Endothelial cell of umbilical vein (primary cell): ENCODE measurements at regions not wholly inside any gene's neighbourhood (a gene's known extent, or its start where the extent isn't known, plus 50 kb on each side); places are given as distances from the start of the nearest gene placed in this dataset.

Source experiments
- CTCF ChIP-seq, 2 donors: IDR thresholded peaks; 1 replicate in 1 of 2; 2 replicates in 1 of 2; pipeline ENCODE4 v1.5.1; 2011; ENCODE audit warnings: low read length in 2 of 2, mild to moderate bottlenecking in 2 of 2, moderate library complexity in 2 of 2, control low read depth in 1 of 2, inconsistent platforms in 1 of 2, low read depth in 1 of 2; ENCODE audit not compliant: insufficient read depth in 1 of 2; ENCODE audit errors: extremely low read depth in 1 of 2
- JUN ChIP-seq: IDR thresholded peaks from 2 replicates; pipeline ENCODE4 v1.6.1; 2011; ENCODE audit warnings: borderline replicate concordance, low read depth; ENCODE audit not compliant: insufficient read length, insufficient read depth
- POLR2A ChIP-seq: IDR thresholded peaks from 2 replicates; pipeline ENCODE4 v1.6.1; 2012; ENCODE audit warnings: low read depth, mild to moderate bottlenecking, control low read depth, low read length
- POLR2AphosphoS5 ChIP-seq: IDR thresholded peaks from 2 replicates; pipeline ENCODE4 v1.6.1; 2012; ENCODE audit warnings: low read depth, mild to moderate bottlenecking, control low read depth, low read length, moderate library complexity; ENCODE audit not compliant: insufficient read depth

GRCh38 chr5:172503925-172504700 lies 49.8 kb upstream of the SH3PXD2B start:
- TF ChIP-seq CTCF (IDR thresholded peaks at IDR 0.05; ENCODE audit: extremely low read depth in 1 of 2, insufficient read depth in 1 of 2, low read depth in 1 of 2, low read length in 2 of 2) (no peak), POLR2A (no peak), POLR2AphosphoS5 (no peak), JUN (no peak)
